Fibroblast of lung (primary cell): ENCODE measurements at regions not wholly inside any gene's neighbourhood (a gene's known extent, or its start where the extent isn't known, plus 50 kb on each side); places are given as distances from the start of the nearest gene placed in this dataset.

ENCODE experiments used
- EZH2 ChIP-seq: IDR thresholded peaks from 2 replicates; pipeline ENCODE4 v1.5.1; 2012; ENCODE audit warnings: low read length, control low read depth, mild to moderate bottlenecking; ENCODE audit errors: missing control alignments
- TF ChIP-seq, protein P1 (sequence below), 2 donors: IDR thresholded peaks in 1 of 2; conservative IDR thresholded peaks in 1 of 2; 1 replicate in 1 of 2; 2 replicates in 1 of 2; pipeline ENCODE4 v1.5.1; 2011 to 2012; ENCODE audit warnings: low read length in 2 of 2, control low read depth in 1 of 2, inconsistent platforms in 1 of 2, low read depth in 1 of 2, mild to moderate bottlenecking in 1 of 2

GRCh38 chr7:10120936-10121335, 852.7 kb upstream of the PHF14 start:
- no peak for TF ChIP-seq EZH2
- TF ChIP-seq, protein P1, sequence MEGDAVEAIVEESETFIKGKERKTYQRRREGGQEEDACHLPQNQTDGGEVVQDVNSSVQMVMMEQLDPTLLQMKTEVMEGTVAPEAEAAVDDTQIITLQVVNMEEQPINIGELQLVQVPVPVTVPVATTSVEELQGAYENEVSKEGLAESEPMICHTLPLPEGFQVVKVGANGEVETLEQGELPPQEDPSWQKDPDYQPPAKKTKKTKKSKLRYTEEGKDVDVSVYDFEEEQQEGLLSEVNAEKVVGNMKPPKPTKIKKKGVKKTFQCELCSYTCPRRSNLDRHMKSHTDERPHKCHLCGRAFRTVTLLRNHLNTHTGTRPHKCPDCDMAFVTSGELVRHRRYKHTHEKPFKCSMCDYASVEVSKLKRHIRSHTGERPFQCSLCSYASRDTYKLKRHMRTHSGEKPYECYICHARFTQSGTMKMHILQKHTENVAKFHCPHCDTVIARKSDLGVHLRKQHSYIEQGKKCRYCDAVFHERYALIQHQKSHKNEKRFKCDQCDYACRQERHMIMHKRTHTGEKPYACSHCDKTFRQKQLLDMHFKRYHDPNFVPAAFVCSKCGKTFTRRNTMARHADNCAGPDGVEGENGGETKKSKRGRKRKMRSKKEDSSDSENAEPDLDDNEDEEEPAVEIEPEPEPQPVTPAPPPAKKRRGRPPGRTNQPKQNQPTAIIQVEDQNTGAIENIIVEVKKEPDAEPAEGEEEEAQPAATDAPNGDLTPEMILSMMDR (conservative IDR thresholded peaks at IDR 0.05 in 1 of 2, IDR thresholded peaks at IDR 0.05 in 1 of 2; ENCODE audit: low read depth in 1 of 2, low read length in 2 of 2): no peak
